ENCODE measurements at regions not wholly inside any gene's neighbourhood (a gene's known extent, or its start where the extent isn't known, plus 50 kb on each side); places are given as distances from the start of the nearest gene placed in this dataset.

- H4K20me1 ChIP-seq (replicated peaks in 1 of 2; ENCODE audit: control insufficient read depth in 1 of 2, insufficient read depth in 2 of 2, low read length in 2 of 2) = no peaks in the 10 kb centered on the region
- H2BK15ac ChIP-seq (ENCODE audit: low read length) = no peak overlapping the region
- H3K14ac ChIP-seq (ENCODE audit: insufficient read length) = no peak overlapping the region
- no peaks in the 10 kb centered on the region for H3K79me2 ChIP-seq (ENCODE audit: control insufficient read depth in 1 of 2, insufficient read depth in 2 of 2, low read length in 2 of 2)
- H3K4me2 ChIP-seq (ENCODE audit: insufficient read depth in 1 of 2, low read depth in 2 of 2, low read length in 2 of 2) = no peak overlapping the region
- H3K36me3 ChIP-seq (ENCODE audit: control insufficient read depth in 2 of 4, insufficient read depth in 4 of 4, low read length in 3 of 4) = no peaks in the 10 kb centered on the region
- no peaks in the 10 kb centered on the region for H3K79me1 ChIP-seq (ENCODE audit: low read depth, low read length)
- no peak overlapping the region for H2BK120ac ChIP-seq (replicated peaks; ENCODE audit: low read depth, low read length)
- ChIA-PET POLR2A (ENCODE audit: partially characterized antibody) (no interaction called here), CTCF (ENCODE audit: partially characterized antibody) (interaction anchor here (0.9 kb wide), 1 partner anchor 32 kb away, joined by 5 read pairs; no protein-coding TSS in a partner anchor)
- no peak overlapping the region for H2BK20ac ChIP-seq (ENCODE audit: low read length)
- DNase-seq (ENCODE audit: low read depth in 1 of 2, low spot score in 2 of 2) (no peak), FAIRE-seq (no peak)
- 83% methylated on average over 2 of the region's 2 CpGs; no CpG with 5 or more reads in 1 of the 2 experiments for WGBS, 2 experiments (ENCODE audit: extremely low coverage in 1 of 2, insufficient coverage in 1 of 2, insufficient read length in 1 of 2, insufficient replicate concordance in 2 of 2, low coverage in 1 of 2, low lambda C conversion rate in 2 of 2, missing lambda C conversion rate in 1 of 2)
- no peak overlapping the region for H3K4me3 ChIP-seq (ENCODE audit: extremely low read depth in 1 of 4, insufficient read depth in 2 of 4, low read depth in 3 of 4, low read length in 4 of 4)
- no peak overlapping the region for H4K91ac ChIP-seq (replicated peaks; ENCODE audit: insufficient read length, low read length)
- no peak overlapping the region for H4K8ac ChIP-seq (ENCODE audit: extremely low read depth, insufficient read depth, low read length)
- H3K18ac ChIP-seq (ENCODE audit: extremely low read depth, low read length) = no peak overlapping the region
- no peaks in the 10 kb centered on the region for H3K9me3 ChIP-seq (ENCODE audit: insufficient read depth in 2 of 2, low read depth in 1 of 2, low read length in 1 of 2)
- H3K56ac ChIP-seq (replicated peaks; ENCODE audit: insufficient read length, low read depth, low read length) = no peak overlapping the region
- H2AK5ac ChIP-seq (ENCODE audit: low read depth, low read length) = no peak overlapping the region
- H3K23ac ChIP-seq (ENCODE audit: insufficient read length) = no peak overlapping the region
- no peak overlapping the region for H2AFZ ChIP-seq (ENCODE audit: low read length)
- no peak overlapping the region for H4K5ac ChIP-seq (ENCODE audit: insufficient read length, low read depth, low read length)
- no peak overlapping the region for H2BK12ac ChIP-seq (ENCODE audit: low read depth, low read length)
- H3K4ac ChIP-seq (replicated peaks; ENCODE audit: insufficient read length, low read depth, low read length) = no peak overlapping the region
- no peaks in the 10 kb centered on the region; the same call in 1 of the 2 replicates for H3K23me2 ChIP-seq (ENCODE audit: low read depth, low read length)
- H2BK5ac ChIP-seq (ENCODE audit: low read depth, low read length) = no peak overlapping the region
- no peaks in the 10 kb centered on the region for H3K4me1 ChIP-seq (replicated peaks in 1 of 4; ENCODE audit: control insufficient read depth in 3 of 4, insufficient read depth in 4 of 4, low read length in 3 of 4)
- H3K27me3 ChIP-seq (replicated peaks in 1 of 4; ENCODE audit: control insufficient read depth in 3 of 4, extremely low read depth in 1 of 4, insufficient read depth in 3 of 4, low read length in 3 of 4) = no peaks in the 10 kb centered on the region
- no peak overlapping the region for H3K27ac ChIP-seq (ENCODE audit: low read depth, low read length)
- no peak overlapping the region for H3K9ac ChIP-seq (replicated peaks in 1 of 4; ENCODE audit: extremely low read depth in 1 of 4, low read depth in 3 of 4, low read length in 3 of 4)
- no peak for TF ChIP-seq POU5F1 (IDR thresholded peaks at IDR 0.05; ENCODE audit: low read depth, low read length)
- no peak for TF ChIP-seq PHF8 (conservative IDR thresholded peaks at IDR 0.05; ENCODE audit: low read depth, low read length)
- no peak for TF ChIP-seq GABPA (IDR thresholded peaks at IDR 0.05; ENCODE audit: borderline replicate concordance, insufficient read depth, low read length)
- TF ChIP-seq TEAD4 (IDR thresholded peaks at IDR 0.05; ENCODE audit: low read depth, low read length) = no peak
- TF ChIP-seq JUN (IDR thresholded peaks at IDR 0.05; ENCODE audit: low read depth, low read length) = no peak
- no peak for TF ChIP-seq RAD21 (IDR thresholded peaks at IDR 0.05 in 1 of 2, conservative IDR thresholded peaks at IDR 0.05 in 1 of 2; ENCODE audit: low read depth in 2 of 2, low read length in 2 of 2)
Observed at GRCh38 chr1:184190616-184191015, 139.1 kb downstream of the TSEN15 start.
